WTC11 (cell line): ENCODE measurements at regions not wholly inside any gene's neighbourhood (a gene's known extent, or its start where the extent isn't known, plus 50 kb on each side); places are given as distances from the start of the nearest gene placed in this dataset.

Source experiments
- ATAC-seq: fragments of 200-7000 bp; cut with Tn5 transposase; 2 replicates; pipeline ENCODE4 v1.10.0; 2021; ENCODE audit warnings: mild to moderate bottlenecking, moderate library complexity
- CTCF ChIA-PET: fragments of 300-600 bp; sonication (Branson Sonifier 250); formaldehyde crosslinking; loops from one replicate; lab custom pipeline; 2021; ENCODE audit warnings: antibody characterized with exemption; lab: Charles Lee
- POLR2A ChIA-PET: fragments of 350-600 bp; sonication (Branson Sonifier 250); formaldehyde crosslinking; loops from one replicate; lab custom pipeline; 2021; ENCODE audit warnings: antibody characterized with exemption; lab: Charles Lee
- DNase-seq: peaks from one replicate; pipeline ENCODE4 v3.0.0; 2021; ENCODE audit warnings: low spot score
- H3K27ac Mint-ChIP-seq: 2 replicates; pipeline ENCODE4 v1.8.0; 2021; ENCODE audit warnings: mixed read lengths
- H3K27me3 Mint-ChIP-seq: 2 replicates; pipeline ENCODE4 v1.8.0; 2021; ENCODE audit warnings: low read depth, mild to moderate bottlenecking, moderate library complexity, mixed read lengths
- H3K36me3 Mint-ChIP-seq: 2 replicates; pipeline ENCODE4 v1.8.0; 2021; ENCODE audit warnings: mixed read lengths
- H3K4me1 Mint-ChIP-seq: 2 replicates; pipeline ENCODE4 v1.8.0; 2022; ENCODE audit warnings: mixed read lengths
- H3K4me3 Mint-ChIP-seq: 2 replicates; pipeline ENCODE4 v1.8.0; 2021; ENCODE audit warnings: mild to moderate bottlenecking, moderate library complexity, mixed read lengths
- H3K9me3 Mint-ChIP-seq: 2 replicates; pipeline ENCODE4 v1.8.0; 2021; ENCODE audit warnings: mixed read lengths
- ELF4 ChIP-seq: sonication (generic); formaldehyde crosslinking; IDR thresholded peaks from 2 replicates; pipeline ENCODE4 v1.8.1; 2022; ENCODE audit warnings: low read depth, mild to moderate bottlenecking, moderate library complexity, missing genetic modification reagents
- EMX1 ChIP-seq: fragments of 250-450 bp; sonication (Bioruptor Pico); IDR thresholded peaks from 2 replicates; pipeline ENCODE4 v1.8.0; 2021; ENCODE audit warnings: mild to moderate bottlenecking
- ESRRA ChIP-seq: sonication (generic); formaldehyde crosslinking; IDR thresholded peaks from 2 replicates; pipeline ENCODE4 v1.8.1; 2022; ENCODE audit warnings: mild to moderate bottlenecking, missing genetic modification reagents, borderline replicate concordance
- FOXK1 ChIP-seq: sonication (generic); formaldehyde crosslinking; IDR thresholded peaks from 2 replicates; pipeline ENCODE4 v1.8.0; 2022; ENCODE audit warnings: mild to moderate bottlenecking, moderate library complexity, missing genetic modification reagents
- GRHL2 ChIP-seq: fragments of 250-450 bp; sonication (Bioruptor Pico); IDR thresholded peaks from 2 replicates; pipeline ENCODE4 v1.8.0; 2022; ENCODE audit warnings: mild to moderate bottlenecking, moderate library complexity; ENCODE audit not compliant: insufficient replicate concordance, severe bottlenecking
- JAZF1 ChIP-seq: fragments of 250-450 bp; sonication (Bioruptor Pico); IDR thresholded peaks from 2 replicates; pipeline ENCODE4 v1.9.0; 2021; ENCODE audit warnings: moderate library complexity, mild to moderate bottlenecking, inconsistent platforms
- KAT7 ChIP-seq: sonication (generic); formaldehyde crosslinking; IDR thresholded peaks from 2 replicates; pipeline ENCODE4 v1.8.1; 2023; ENCODE audit warnings: missing genetic modification reagents, mild to moderate bottlenecking, borderline replicate concordance
- NFE2L1 ChIP-seq: sonication (generic); formaldehyde crosslinking; IDR thresholded peaks from 2 replicates; pipeline ENCODE4 v1.8.1; 2023; ENCODE audit warnings: missing genetic modification reagents
- NR2C2 ChIP-seq: sonication (generic); formaldehyde crosslinking; IDR thresholded peaks from 2 replicates; pipeline ENCODE4 v1.8.0; 2022; ENCODE audit warnings: mild to moderate bottlenecking, missing genetic modification reagents
- SP1 ChIP-seq: sonication (generic); formaldehyde crosslinking; conservative IDR thresholded peaks from 2 replicates; pipeline ENCODE4 v1.8.1; 2022; ENCODE audit warnings: missing genetic modification reagents
- TP53 ChIP-seq: sonication (generic); formaldehyde crosslinking; IDR thresholded peaks from 2 replicates; pipeline ENCODE4 v1.8.1; 2023; ENCODE audit warnings: mild to moderate bottlenecking, missing genetic modification reagents
- ZNF138 ChIP-seq: sonication (generic); formaldehyde crosslinking; conservative IDR thresholded peaks from 2 replicates; pipeline ENCODE4 v1.8.1; 2022; ENCODE audit warnings: mild to moderate bottlenecking, moderate library complexity, missing genetic modification reagents
- ZNF219 ChIP-seq: sonication (generic); formaldehyde crosslinking; IDR thresholded peaks from 2 replicates; pipeline ENCODE4 v1.8.0; 2023; ENCODE audit warnings: missing genetic modification reagents, mild to moderate bottlenecking, borderline replicate concordance
- ZNF671 ChIP-seq: fragments of 250-450 bp; sonication (Bioruptor Pico); IDR thresholded peaks from 2 replicates; pipeline ENCODE4 v1.8.0; 2021; ENCODE audit warnings: mild to moderate bottlenecking
- TF ChIP-seq, protein P1 (sequence below): sonication (generic); formaldehyde crosslinking; conservative IDR thresholded peaks from 2 replicates; pipeline ENCODE4 v1.8.1; 2022; ENCODE audit warnings: mild to moderate bottlenecking, missing genetic modification reagents
- TF ChIP-seq, protein P2 (sequence below): sonication (generic); formaldehyde crosslinking; IDR thresholded peaks from 2 replicates; pipeline ENCODE4 v1.8.1; 2022; ENCODE audit warnings: low read depth, mild to moderate bottlenecking, moderate library complexity, missing genetic modification reagents, borderline replicate concordance
- TF ChIP-seq, protein P3 (sequence below): sonication (generic); formaldehyde crosslinking; IDR thresholded peaks from 2 replicates; pipeline ENCODE4 v1.8.1; 2022; ENCODE audit warnings: low read depth, missing genetic modification reagents, borderline replicate concordance
- TF ChIP-seq, protein P4 (sequence below): fragments of 250-450 bp; sonication (Bioruptor Pico); IDR thresholded peaks from 2 replicates; pipeline ENCODE4 v1.9.0; 2021; ENCODE audit warnings: mild to moderate bottlenecking, borderline replicate concordance
- TF ChIP-seq, protein P5 (sequence below): sonication (generic); formaldehyde crosslinking; IDR thresholded peaks from 2 replicates; pipeline ENCODE4 v1.8.0; 2022; ENCODE audit warnings: mild to moderate bottlenecking, missing genetic modification reagents
- TF ChIP-seq, protein P6 (sequence below): fragments of 250-450 bp; sonication (Bioruptor Pico); IDR thresholded peaks from 2 replicates; pipeline ENCODE4 v1.9.0; 2021; ENCODE audit warnings: moderate library complexity, mild to moderate bottlenecking, inconsistent platforms, borderline replicate concordance

DNA sequence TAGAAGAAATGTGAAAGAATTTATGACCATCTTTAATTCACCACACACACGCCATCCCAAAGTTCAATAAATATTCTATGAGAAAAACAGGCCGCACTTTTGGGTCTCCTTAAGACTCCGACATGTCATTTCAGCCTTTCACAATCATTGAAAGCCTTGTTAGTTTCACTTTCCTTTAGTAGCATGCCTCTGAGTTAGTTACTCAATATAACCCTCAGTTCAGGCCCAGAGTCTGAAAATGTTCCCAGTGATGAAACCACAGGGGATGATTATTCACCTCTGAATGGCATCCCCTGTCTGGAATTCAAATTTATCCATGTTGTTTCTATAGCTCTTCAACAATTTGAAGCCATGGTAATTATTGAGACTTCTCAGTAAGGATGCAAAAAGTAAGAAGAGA is 278.1 kb upstream of the NRP1 start:
- DNase-seq = no peak
- H3K4me1 Mint-ChIP-seq = peaks cover 10% of the 10 kb centered on the region
- CTCF ChIA-PET = no interaction called here
- peaks cover 9% of the 10 kb centered on the region for H3K36me3 Mint-ChIP-seq
- no peak for ATAC-seq
- H3K9me3 Mint-ChIP-seq = peaks cover 25% of the 10 kb centered on the region
- H3K4me3 Mint-ChIP-seq = no peak overlapping the region
- no peaks in the 10 kb centered on the region for H3K27me3 Mint-ChIP-seq
- no peak overlapping the region for H3K27ac Mint-ChIP-seq
- no peak for TF ChIP-seq GRHL2
- TF ChIP-seq, protein P1, sequence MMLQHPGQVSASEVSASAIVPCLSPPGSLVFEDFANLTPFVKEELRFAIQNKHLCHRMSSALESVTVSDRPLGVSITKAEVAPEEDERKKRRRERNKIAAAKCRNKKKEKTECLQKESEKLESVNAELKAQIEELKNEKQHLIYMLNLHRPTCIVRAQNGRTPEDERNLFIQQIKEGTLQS = no peak
- no peak for TF ChIP-seq FOXK1
- TF ChIP-seq ZNF219 (CRISPR knock-in tag) = no peak
- TF ChIP-seq ZNF671 (CRISPR knock-in tag) = no peak
- no peak for TF ChIP-seq ELF4 (CRISPR knock-in tag)
- TF ChIP-seq ESRRA (CRISPR knock-in tag) = no peak
- TF ChIP-seq, protein P2, sequence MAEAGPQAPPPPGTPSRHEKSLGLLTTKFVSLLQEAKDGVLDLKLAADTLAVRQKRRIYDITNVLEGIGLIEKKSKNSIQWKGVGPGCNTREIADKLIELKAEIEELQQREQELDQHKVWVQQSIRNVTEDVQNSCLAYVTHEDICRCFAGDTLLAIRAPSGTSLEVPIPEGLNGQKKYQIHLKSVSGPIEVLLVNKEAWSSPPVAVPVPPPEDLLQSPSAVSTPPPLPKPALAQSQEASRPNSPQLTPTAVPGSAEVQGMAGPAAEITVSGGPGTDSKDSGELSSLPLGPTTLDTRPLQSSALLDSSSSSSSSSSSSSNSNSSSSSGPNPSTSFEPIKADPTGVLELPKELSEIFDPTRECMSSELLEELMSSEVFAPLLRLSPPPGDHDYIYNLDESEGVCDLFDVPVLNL (CRISPR knock-in tag) = no peak
- no peak for TF ChIP-seq NR2C2 (CRISPR knock-in tag)
- TF ChIP-seq, protein P3, sequence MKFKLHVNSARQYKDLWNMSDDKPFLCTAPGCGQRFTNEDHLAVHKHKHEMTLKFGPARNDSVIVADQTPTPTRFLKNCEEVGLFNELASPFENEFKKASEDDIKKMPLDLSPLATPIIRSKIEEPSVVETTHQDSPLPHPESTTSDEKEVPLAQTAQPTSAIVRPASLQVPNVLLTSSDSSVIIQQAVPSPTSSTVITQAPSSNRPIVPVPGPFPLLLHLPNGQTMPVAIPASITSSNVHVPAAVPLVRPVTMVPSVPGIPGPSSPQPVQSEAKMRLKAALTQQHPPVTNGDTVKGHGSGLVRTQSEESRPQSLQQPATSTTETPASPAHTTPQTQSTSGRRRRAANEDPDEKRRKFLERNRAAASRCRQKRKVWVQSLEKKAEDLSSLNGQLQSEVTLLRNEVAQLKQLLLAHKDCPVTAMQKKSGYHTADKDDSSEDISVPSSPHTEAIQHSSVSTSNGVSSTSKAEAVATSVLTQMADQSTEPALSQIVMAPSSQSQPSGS (CRISPR knock-in tag) = no peak
- TF ChIP-seq, protein P4, sequence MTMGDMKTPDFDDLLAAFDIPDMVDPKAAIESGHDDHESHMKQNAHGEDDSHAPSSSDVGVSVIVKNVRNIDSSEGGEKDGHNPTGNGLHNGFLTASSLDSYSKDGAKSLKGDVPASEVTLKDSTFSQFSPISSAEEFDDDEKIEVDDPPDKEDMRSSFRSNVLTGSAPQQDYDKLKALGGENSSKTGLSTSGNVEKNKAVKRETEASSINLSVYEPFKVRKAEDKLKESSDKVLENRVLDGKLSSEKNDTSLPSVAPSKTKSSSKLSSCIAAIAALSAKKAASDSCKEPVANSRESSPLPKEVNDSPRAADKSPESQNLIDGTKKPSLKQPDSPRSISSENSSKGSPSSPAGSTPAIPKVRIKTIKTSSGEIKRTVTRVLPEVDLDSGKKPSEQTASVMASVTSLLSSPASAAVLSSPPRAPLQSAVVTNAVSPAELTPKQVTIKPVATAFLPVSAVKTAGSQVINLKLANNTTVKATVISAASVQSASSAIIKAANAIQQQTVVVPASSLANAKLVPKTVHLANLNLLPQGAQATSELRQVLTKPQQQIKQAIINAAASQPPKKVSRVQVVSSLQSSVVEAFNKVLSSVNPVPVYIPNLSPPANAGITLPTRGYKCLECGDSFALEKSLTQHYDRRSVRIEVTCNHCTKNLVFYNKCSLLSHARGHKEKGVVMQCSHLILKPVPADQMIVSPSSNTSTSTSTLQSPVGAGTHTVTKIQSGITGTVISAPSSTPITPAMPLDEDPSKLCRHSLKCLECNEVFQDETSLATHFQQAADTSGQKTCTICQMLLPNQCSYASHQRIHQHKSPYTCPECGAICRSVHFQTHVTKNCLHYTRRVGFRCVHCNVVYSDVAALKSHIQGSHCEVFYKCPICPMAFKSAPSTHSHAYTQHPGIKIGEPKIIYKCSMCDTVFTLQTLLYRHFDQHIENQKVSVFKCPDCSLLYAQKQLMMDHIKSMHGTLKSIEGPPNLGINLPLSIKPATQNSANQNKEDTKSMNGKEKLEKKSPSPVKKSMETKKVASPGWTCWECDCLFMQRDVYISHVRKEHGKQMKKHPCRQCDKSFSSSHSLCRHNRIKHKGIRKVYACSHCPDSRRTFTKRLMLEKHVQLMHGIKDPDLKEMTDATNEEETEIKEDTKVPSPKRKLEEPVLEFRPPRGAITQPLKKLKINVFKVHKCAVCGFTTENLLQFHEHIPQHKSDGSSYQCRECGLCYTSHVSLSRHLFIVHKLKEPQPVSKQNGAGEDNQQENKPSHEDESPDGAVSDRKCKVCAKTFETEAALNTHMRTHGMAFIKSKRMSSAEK (CRISPR knock-in tag) = no peak
- no peak for TF ChIP-seq KAT7 (CRISPR knock-in tag)
- TF ChIP-seq NFE2L1 = no peak
- no peak for TF ChIP-seq TP53 (CRISPR knock-in tag)
- TF ChIP-seq ZNF138 (CRISPR knock-in tag) = no peak
- TF ChIP-seq, protein P5, sequence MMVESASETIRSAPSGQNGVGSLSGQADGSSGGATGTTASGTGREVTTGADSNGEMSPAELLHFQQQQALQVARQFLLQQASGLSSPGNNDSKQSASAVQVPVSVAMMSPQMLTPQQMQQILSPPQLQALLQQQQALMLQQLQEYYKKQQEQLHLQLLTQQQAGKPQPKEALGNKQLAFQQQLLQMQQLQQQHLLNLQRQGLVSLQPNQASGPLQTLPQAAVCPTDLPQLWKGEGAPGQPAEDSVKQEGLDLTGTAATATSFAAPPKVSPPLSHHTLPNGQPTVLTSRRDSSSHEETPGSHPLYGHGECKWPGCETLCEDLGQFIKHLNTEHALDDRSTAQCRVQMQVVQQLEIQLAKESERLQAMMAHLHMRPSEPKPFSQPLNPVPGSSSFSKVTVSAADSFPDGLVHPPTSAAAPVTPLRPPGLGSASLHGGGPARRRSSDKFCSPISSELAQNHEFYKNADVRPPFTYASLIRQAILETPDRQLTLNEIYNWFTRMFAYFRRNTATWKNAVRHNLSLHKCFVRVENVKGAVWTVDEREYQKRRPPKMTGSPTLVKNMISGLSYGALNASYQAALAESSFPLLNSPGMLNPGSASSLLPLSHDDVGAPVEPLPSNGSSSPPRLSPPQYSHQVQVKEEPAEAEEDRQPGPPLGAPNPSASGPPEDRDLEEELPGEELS (CRISPR knock-in tag) = no peak
- POLR2A ChIA-PET = interaction anchor here (0.6 kb wide), 1 partner anchor 260 kb away, joined by 4 read pairs; no protein-coding TSS in a partner anchor

DNA sequence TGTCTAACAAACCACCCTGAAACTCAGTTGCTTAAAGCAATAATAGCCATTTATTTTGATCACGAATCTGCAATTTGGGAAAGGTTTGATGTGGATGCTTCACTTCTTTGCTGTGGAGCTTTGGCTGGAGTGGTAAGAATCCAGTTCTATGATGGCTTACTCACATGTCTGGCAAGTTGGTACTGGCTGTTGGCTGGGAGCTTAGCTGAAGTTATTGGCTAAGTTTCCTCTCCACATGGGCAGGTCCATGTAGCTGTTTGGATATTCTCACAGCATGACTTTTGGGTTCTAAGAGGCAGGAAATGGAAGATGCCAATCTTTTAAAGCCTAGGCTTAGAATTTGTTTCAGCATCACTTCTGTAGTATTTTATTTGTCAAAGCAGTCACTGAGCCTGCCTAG is 277.6 kb upstream of the NRP1 start:
- H3K36me3 Mint-ChIP-seq = peaks cover 9% of the 10 kb centered on the region
- TF ChIP-seq JAZF1 (CRISPR knock-in tag) (no peak), EMX1 (CRISPR knock-in tag) (no peak), ZNF671 (CRISPR knock-in tag) (no peak), KAT7 (CRISPR knock-in tag) (no peak), SP1 (no peak)
- TF ChIP-seq, protein P6, sequence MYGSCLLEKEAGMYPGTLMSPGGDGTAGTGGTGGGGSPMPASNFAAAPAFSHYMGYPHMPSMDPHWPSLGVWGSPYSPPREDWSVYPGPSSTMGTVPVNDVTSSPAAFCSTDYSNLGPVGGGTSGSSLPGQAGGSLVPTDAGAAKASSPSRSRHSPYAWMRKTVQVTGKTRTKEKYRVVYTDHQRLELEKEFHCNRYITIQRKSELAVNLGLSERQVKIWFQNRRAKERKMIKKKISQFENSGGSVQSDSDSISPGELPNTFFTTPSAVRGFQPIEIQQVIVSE = no peak
- TF ChIP-seq, all 79 proteins: peak for 0
- Mint-ChIP-seq H3K4me1 (peaks cover 10% of the 10 kb centered on the region), H3K4me3 (no peak overlapping the region), H3K27ac (no peak overlapping the region), H3K9me3 (peaks cover 25% of the 10 kb centered on the region), H3K27me3 (no peaks in the 10 kb centered on the region)
- no peak for DNase-seq
- ChIA-PET CTCF (no interaction called here), POLR2A (interaction anchor here (0.6 kb wide), 1 partner anchor 260 kb away, joined by 4 read pairs; no protein-coding TSS in a partner anchor)
- ATAC-seq = no peak
